ENCODE measurements at regions not wholly inside any gene's neighbourhood (a gene's known extent, or its start where the extent isn't known, plus 50 kb on each side); places are given as distances from the start of the nearest gene placed in this dataset.
"Not testable (repeated sequence)": the region's sequence is repeated elsewhere in the genome, so short reads cannot be mapped to it uniquely, and the experiment has no call there.

DNA sequence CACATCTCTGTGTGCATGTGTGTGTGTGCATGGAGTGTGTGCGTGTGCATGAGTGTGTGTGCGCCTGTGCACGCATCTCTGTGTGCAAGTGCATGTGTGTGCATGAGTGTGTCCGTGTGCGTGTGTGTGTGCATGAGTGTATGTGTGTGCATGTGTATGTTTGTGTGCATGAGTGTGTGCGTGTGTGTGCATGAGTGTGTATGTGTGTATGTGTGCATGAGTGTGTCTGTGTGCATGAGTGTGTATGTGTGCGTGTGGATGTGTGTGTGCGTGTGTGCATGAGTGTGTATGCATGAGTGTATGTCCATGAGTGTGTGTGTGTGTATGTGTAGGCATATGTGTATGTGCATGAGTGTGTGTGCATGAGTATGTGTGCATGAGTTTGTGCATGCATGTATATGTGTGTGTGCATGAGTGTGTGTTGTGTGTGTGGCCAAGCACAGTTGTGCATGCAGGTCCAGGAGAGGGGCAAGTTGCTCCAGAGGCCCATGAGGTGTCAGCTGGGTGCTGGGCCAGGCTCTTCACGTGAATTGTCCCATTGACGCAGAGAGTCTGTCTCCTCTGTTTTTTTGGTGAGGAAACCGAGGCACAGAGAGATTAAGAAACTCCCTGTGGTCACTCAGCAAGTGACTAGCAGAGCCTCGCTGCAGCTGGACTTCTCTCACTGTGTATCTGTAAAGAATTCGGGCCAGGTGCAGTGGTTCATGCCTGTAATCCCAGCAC lies 75.5 kb downstream of the ASB1 start:
- ATAC-seq, result no peak

DNA sequence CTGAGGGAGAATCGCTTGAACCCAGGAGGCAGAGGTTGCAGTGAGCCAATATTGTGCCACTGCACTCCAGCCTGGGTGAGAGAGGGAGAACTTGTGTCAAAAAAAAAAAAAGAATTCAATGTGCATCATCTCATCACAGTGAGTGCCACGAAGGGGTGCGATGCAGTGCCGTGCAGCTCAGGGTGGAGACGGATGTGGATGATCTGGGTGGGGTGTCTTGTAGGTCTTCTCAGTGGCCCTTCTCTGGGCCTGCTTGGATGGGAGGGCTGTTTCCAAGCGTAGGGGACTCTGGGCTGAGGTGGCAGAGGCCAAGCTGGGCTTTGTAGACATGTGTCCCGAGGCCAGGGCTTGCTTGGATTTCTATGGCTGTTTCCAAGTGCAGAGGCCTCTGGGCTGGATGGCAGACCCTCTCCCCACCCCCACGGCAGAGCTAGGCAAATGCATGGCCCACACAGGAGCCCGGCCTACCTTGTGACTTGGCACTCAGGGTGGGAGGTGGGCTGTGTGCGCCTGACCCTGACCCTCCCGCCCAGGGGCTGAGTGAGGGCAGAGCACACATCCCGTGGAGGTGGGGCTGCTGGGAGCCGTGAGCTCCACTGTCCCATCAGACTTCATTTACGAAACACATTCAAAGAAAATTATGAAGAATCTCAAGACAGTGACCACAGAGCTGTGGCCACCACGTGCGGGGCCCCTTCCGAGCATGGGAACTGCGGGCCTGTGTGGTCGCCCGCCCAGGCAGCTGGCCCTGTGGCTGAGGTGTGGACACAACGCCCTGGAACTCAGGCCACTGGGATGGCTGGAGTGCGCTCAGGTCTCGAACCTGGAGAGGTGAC lies 76.4 kb downstream of the ASB1 start:
- ATAC-seq, result no peak

DNA sequence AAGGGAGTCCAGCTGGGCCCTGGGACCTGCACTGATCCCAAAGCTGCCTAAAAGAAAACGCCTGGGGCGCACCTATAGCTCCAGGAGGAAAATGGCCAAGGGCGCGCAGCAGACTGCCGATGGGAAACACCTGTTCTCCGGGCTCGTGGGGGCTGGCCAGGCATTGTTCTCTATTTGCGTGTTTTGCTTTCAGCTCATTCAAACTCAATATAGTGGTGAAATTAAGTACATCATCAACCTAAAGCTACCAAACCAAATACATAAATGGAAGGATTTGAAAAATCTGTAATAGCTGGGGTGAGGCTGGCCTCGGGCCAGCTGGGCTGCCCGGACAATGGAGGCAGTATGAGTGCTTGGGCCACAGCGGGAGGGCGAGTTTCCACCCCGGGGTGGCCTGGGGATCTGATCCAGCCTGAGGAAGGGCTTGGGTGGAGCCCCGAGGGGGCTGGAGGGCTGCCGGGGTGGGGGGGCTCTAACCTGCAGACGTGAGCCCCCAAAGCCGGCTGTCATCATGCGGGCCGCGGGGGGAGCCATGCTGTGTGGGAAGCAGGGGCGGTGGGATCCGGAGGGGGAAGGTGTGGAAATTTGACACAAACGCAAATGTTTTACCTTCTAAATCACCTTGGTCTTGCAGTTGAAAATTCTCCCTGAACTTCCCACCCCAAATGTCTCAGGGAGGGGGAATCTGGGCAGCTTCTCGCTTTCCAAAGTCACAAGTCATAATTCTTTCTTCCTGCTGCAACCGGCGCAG lies 77.6 kb downstream of the ASB1 start:
- no peak for ATAC-seq

DNA sequence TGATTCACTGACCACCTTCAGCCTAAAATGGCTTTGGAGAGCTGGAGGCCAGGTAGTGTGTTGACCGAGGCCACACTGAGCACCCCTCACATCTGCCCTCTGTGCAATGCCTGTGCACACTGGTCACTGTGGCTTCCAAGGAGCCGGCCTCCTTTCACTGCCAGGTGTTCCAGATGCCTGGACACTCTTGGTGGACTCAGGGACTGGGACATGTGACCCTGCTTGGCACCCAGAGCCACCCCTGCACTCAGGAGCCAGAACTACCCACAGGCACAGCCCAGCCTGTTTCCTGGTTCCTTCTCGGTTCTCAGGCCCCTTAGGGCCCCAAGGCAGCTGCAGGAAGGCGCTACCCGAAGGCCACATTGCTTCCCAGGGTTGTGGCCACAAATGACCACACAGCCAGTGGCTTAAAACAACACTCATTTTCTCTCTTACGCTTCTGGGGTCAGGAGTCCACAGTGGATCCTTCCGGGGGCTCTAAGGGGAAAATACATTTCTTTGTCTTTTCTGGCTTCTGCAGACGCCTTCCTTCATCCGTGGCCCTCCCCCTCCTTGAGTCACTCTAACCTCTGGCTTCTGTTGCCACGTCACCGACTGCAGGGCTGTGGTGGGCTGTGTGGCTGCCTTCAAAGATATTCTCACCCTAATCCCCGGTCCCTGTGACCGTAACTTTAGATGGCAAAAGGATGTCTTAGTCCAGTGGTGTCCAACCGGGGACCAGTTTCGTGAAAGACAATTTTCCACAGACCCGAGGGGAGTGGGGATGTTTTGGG lies 78.6 kb downstream of the ASB1 start:
- ATAC-seq, result peak; percentile 14

DNA sequence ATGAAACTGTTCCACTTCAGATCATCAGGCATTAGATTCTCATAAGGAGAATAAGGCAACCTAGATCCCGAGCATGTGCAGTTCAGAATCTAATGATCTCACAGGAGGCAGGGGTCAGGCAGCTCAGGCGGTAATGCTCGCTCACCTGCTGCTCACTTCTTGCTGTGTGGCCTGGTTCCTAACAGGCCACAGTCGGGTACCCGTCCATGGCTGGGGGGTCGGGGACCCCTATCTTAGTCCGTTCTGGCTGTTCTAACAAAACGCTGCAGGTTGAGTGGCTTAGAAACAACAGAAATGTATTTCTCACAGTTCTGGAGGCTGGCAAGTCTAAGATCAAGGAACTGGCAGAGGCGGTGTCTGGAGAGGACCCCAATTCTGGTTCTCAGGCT lies 79.2 kb downstream of the ASB1 start:
- ATAC-seq, result no peak

DNA sequence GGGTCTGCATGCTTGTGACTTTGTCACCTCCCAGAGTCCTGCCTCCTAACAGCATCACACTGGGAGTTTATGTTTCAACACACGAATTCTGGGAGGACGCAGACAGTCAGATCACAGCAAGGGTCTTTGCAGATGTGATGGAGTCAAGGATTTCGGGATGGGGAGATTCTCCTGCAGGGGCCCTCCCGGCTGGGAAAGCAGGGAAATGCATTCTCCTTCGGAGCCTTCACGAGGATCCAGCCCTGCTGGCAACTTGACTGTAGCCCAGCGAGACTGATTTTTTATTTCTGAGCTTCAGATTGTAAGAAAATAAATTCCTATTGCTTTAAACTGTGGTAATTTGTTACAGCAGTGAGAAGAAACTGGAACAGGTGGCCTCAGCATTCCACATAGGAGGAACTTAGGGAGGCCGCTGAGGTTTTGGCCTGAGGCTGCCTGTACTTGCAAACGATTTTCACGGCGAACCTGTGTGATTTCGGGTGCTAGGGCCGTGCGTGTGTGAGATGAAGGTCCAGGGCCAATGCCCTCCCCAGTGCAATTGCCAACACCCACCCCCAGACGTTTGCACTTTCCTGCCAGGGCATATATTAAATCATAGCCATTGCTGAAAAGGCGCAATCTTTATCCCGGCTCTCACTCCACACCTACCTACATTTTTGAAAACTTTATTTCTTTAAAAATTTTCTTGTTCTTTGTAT lies 79.8 kb downstream of the ASB1 start:
- no peak for ATAC-seq

DNA sequence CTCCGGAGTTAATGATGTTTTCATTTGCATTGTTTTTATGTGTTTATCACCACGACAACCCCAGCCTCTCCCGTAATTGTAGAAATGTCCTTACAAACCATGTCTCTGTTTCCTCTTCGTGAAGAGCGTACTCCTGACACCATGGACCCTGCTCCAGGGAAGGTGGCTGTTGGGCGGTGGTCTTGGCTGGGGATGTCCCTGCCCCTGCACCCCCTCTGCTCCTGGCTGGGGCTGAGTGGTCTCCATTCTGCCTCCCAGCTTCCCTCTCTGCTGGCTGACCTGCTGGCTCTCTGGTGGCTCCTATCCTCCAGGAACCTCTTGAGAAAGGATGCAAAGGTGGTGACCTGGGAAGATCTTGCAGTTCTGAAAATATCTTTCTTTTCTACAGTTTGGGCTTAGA lies 81.1 kb downstream of the ASB1 start:
- no peak for ATAC-seq

DNA sequence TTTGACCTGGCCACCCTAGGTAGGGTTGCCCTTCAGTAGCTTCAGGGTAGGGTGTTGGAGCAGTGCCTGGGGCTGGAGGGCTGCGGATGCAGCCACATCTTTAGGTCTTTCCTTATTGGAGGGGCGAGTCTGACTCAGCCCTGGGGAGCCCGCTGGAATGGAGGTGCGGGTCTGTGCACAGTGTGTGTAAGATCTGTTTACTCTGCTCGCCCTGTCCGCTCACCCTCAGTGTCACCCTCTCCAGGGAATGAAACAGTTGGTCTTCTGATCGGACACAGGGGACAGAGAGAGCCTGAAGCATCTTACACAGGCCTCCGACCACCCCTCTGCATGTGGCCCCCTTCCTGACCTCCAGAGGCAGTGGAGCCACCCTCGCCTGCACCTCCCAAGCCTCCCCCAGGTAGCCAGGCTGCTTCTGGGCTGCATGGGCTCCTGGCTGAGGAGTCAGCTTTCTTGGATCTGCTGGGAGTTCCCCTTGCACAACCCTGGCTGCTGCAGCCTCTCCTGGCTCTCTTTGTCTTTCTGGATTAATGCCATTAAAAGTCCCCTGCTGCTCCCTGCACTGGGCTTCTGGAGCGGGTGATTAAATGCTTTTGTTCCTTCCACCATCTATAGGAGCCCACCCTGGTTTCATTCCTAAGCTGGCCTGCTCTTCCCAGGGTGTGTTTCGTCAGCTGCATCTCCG lies 82.6 kb downstream of the ASB1 start:
- ATAC-seq, result no peak

DNA sequence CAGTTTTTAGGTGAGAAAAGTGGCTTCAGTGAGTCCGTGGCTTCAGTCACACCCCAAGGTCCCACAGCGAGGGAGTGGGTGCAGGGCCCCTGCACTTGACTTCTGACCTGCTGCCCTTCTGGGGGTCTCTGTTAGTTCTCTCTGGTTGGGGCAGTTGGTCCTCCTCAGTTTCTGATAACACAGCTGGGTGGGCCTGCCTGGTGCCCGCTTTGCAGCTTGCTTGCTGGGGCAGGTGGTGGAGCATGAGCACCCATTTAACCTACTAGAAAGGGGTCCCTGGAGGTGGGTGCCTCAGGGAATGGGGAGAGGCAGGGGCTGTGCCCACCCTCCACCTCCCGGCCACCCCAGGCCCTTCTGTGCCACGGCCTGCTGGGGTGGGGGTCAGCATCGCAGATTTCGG lies 83.2 kb downstream of the ASB1 start:
- ATAC-seq, result no peak

DNA sequence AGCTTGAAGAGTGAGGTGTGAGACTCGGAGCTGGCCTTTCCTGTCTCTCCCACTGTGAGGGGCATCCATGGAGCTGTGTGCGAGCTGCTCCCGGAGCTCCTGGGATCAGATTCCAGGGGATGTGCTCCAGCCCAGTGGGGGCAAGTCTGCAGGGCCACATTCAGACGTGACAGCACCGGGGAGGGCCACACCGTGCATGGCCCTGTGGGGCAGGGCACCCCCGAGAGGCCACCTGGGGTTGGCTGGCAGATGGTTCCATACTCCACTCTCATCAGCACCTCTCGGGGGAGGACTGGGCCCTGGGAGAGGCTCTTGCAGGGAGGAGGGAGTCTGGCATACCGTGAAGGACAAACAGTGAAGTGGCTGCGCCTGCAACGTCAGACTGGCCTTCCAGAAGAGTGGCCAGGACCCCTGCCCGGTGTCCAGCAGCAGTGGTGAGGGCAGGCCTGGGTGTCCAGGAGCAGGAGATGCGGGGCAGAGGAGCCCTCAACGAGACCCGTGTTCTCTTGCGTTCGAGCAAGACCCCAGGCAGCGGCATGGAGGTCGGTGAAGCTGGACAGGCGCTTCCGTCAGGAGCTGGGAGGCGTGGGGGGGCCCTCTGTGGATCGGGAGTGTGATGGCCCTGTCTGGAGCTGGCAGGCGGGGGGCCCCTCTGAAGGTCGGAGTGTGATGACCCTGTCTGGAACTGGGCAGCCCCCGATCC lies 84.3 kb downstream of the ASB1 start:
- ATAC-seq, result no peak

DNA sequence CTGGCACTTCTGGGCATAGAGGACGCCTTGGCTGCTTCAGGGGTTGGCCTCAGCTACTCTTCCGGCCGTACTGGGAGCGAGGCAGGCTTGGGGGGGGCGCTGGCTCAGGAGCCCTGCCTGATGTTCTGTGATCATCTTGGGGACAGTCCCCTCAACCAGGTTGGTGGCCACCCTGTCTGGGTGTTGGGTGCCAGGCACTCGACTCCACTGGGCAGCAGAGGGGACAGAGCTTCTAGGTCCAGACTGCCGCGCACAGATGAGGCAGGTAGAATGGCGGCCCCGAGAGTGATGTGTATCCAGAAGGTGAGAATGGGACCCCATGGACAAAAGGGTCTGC lies 84.9 kb downstream of the ASB1 start:
- ATAC-seq, result no peak

DNA sequence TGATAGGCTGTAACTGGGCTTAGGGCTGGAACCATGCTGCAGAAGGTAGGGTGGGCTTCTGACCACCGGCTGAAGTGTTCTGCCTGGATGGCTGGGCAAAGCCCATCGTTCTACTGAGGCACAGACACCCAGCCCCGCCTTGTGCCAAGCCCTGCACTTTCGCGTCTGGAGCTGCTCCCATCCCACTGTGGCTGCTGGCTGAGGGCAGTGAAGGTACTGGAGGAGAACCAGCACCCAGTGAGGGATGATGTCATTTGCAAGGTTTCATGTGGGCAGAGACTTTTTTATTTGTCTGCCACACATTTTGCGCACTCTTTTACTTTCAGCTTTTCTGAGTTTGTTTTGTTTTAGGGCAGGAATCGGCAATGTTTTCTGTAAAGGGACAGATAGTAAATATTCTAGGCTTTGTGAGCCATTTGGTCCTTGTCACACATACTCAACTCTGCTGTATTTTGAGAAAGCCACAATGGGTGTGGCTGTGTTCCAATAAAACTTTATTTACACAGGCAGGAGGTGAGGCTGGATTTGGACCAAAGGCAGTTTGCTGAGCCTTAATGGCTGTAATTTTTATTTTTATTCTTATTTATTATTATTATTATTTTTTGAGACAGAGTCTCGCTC lies 85.6 kb downstream of the ASB1 start:
- ATAC-seq, result no peak

DNA sequence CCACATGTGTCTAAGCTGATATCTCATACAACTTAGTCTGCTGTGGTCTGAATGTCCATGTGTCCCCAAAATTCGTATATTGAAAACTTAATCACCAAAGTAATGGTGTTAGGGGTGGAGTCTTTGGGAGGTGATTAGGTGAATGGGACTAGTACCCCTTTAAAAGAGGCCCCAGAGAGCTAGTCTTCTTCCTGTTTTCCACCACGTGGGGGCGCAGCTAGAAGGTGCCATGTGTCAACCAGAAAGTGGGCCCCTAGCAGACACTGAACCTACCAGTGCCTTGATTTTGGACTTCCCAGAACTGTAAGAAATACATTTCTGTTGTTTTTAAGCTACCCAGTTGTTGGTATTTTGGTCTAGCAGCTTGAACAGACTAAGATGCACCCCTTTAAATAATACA lies 86.6 kb downstream of the ASB1 start:
- no peak for ATAC-seq

DNA sequence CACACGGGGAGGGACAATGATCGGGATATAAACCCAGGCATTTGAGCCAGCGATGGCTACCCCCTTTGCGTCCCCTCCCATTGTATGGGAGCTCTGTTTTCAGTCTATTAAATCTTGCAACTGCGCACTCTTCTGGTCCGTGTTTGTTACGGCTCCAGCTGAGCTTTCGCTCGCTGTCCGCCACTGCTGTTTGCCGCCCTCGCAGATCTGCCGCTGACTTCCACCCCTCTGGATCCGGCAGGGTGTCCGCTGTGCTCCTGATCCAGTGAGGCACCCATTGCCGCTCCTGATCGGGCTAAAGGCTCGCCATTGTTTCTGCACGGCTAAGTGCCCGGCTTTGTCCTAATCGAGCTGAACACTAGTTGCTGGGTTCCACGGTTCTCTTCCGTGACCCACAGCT lies 87.3 kb downstream of the ASB1 start:
- ATAC-seq, result not testable (repeated sequence)

DNA sequence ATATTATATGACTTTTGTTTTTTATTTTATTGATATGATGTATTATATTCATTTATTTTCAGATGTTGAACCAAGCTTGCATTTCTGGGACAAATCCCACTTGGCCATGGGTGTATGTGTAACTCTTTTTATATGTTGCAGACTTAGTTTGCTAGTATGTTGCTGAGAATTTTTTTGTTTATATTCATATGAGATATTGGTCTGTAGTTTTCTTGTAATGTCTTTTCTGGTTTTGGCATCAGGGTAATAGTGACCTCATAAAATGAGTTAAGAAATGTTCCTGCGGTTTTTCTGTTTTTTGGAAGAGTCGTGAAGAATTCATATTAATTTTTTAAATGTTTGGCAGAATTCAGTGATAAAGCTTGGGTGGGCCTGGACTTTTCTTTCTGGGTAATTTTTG lies 88.7 kb downstream of the ASB1 start:
- no peak for ATAC-seq

DNA sequence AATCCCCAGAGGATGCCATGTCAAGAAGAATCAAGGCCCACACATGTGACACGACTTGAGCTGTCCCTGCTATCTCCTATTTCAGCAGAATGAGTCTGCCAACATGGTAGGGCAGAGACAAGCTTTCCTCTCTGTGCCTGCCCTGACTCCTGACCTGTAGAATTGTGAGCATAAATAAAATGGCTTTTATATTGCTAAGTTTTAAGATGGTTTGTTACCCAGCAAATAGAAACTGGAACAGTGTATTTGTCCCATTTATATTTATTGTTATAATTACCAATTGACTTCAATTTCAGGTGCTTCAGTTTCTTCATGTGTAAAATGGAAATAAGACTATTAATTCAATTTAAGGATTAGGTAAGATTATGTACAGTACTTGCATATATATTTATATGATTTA lies 90.5 kb downstream of the ASB1 start:
- no peak for ATAC-seq

DNA sequence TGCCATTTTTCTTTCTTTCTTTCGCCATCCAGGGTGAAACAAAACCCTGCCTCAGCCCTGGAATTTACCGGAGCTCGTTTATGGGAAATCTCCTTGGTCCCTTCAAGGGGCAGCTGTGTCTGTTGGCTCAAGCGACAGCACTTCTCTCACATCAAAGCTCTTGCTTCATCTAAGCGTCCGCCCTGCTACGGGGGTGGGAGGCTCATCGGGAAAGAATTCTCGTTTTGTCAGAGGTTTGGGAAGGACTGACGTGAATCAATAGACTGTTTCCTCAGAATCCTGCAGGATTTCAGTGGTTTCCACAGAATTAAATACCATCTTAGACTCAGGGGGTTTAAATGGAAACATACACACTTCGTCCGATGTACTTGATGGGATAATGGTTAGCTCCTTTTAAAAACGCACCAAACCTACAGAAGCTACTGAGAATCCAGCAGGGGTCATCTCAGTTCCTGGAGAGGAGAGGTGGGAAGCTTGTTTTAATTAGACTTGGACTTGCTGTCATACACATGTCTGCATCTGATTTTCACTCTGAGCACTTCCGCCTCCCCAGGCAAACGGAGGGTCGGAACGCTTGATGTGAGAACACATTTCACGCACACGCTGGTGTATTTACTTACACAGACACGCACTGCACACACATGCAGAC lies 91.6 kb downstream of the ASB1 start:
- ATAC-seq, result no peak

DNA sequence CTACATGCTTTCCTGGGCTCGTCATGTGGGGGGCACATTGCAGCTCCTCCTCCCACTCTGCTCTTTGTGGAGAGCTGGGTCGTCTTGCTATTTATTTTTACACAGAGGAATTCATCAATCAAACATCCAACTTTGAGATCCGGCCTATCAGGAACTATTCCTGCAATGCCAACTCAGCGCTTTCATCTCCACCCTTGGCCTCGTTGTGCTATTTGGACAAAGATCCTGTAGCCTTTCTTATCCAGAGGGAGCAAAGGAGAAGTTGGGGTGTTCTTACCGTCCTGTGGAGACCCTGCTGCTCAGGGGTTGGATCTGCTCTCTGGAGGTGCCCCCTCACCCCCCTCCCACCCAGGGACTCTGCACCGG lies 92.1 kb downstream of the ASB1 start:
- ATAC-seq, result no peak

DNA sequence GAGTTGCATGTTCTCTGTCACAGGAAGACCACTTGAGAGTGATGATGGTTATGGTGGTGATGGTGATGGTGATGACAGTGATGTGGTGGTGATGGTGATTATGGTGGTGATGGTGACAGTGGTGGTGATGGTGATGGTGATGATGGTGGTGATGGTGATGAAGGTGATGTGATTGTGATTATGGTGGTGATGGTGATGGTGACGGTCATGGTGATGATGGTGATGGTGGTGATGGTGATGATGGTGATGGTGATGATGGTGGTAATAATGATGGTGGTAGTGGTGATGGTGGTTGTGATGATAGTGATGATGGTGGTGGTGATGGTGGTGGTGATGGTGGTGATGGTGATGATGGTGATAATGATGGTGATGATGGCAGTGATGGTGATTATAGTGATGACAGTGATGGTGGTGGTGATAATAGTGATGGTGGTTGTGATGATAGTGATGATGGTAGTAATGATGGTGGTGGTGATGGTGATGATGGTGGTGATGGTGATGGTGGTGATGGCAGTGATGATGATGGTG lies 93.7 kb downstream of the ASB1 start:
- ATAC-seq, result no peak

DNA sequence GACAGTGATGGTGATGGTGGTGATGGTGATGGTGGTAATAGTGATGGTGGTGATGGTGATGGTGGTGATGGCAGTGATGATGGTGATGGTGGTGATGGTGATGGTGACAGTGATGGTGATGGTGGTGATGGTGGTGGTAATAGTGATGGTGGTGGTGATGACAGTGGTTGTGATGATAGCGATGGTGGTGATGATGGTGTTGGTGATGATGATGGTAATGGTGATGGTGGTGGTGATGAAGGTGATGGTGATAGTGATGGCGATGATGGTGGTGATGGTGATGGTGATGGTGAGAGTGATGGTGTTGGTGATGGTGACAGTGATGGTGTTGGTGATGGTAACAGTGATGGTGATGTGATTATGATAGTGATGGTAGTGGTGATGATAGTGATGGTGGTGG lies 94.3 kb downstream of the ASB1 start:
- ATAC-seq, result no peak
